Neural progenitor cell (in vitro differentiated cells): ENCODE measurements at regions not wholly inside any gene's neighbourhood (a gene's known extent, or its start where the extent isn't known, plus 50 kb on each side); places are given as distances from the start of the nearest gene placed in this dataset.
A peak's percentile ranks its signal among the peaks of the same experiment; 100 is the strongest.

ENCODE experiments used
- DNase-seq: peaks from one replicate; pipeline ENCODE4 v3.0.0-alpha.2; 2016; ENCODE audit warnings: low spot score
- H2AFZ ChIP-seq: fragments of 200-600 bp; sonication (generic); replicated peaks from 2 replicates; pipeline ENCODE4 v1.6.1; 2016; ENCODE audit warnings: antibody characterized with exemption
- H3F3A ChIP-seq: fragments of 200-600 bp; sonication (generic); 2 replicates; pipeline ENCODE4 v1.6.1; 2016; ENCODE audit warnings: antibody characterized with exemption, low read depth
- H3K27ac ChIP-seq: fragments of 200-600 bp; sonication (generic); 2 replicates; pipeline ENCODE4 v1.5.1; 2016; ENCODE audit warnings: mild to moderate bottlenecking
- H3K27me3 ChIP-seq: fragments of 200-600 bp; sonication (generic); 2 replicates; pipeline ENCODE4 v1.6.1; 2016; ENCODE audit warnings: mild to moderate bottlenecking, moderate library complexity
- H3K36me3 ChIP-seq: fragments of 200-600 bp; sonication (generic); 2 replicates; pipeline ENCODE4 v1.5.1; 2016
- H3K4me1 ChIP-seq: fragments of 200-600 bp; sonication (generic); 2 replicates; pipeline ENCODE4 v1.6.1; 2016; ENCODE audit warnings: mixed run types
- H3K4me2 ChIP-seq: fragments of 200-600 bp; sonication (generic); 2 replicates; pipeline ENCODE4 v1.6.1; 2016
- H3K4me3 ChIP-seq: fragments of 200-600 bp; sonication (generic); 2 replicates; pipeline ENCODE4 v1.5.1; 2016
- H3K79me2 ChIP-seq: fragments of 200-600 bp; sonication (generic); 2 replicates; pipeline ENCODE4 v1.6.1; 2016; ENCODE audit warnings: low read depth
- H3K9ac ChIP-seq: fragments of 200-600 bp; sonication (generic); 2 replicates; pipeline ENCODE4 v1.6.1; 2016
- H3K9me3 ChIP-seq: fragments of 200-600 bp; sonication (generic); 2 replicates; pipeline ENCODE4 v1.5.1; 2016; ENCODE audit warnings: low read depth
- H4K20me1 ChIP-seq: fragments of 200-600 bp; sonication (generic); 2 replicates; pipeline ENCODE4 v1.6.1; 2016; ENCODE audit warnings: low read depth
- H3K27ac Mint-ChIP-seq: 3 replicates; pipeline ENCODE4 v1.8.0; 2021; ENCODE audit warnings: mixed read lengths
- H3K27me3 Mint-ChIP-seq: 2 replicates; pipeline ENCODE4 v1.8.0; 2022; ENCODE audit warnings: low read depth, mild to moderate bottlenecking, inconsistent platforms, moderate library complexity, mixed read lengths; ENCODE audit not compliant: insufficient read depth
- H3K36me3 Mint-ChIP-seq: 3 replicates; pipeline ENCODE4 v1.8.0; 2021; ENCODE audit warnings: mixed read lengths
- H3K4me1 Mint-ChIP-seq: 3 replicates; pipeline ENCODE4 v1.8.0; 2021; ENCODE audit warnings: mixed read lengths
- H3K4me3 Mint-ChIP-seq: 3 replicates; pipeline ENCODE4 v1.8.0; 2021; ENCODE audit warnings: mild to moderate bottlenecking, moderate library complexity, mixed read lengths
- H3K9me3 Mint-ChIP-seq: 3 replicates; pipeline ENCODE4 v1.8.0; 2020; ENCODE audit warnings: mixed read lengths
- CTCF ChIP-seq: fragments of 200-600 bp; sonication (generic); IDR thresholded peaks from 2 replicates; pipeline ENCODE4 v1.5.1; 2017; ENCODE audit warnings: antibody characterized with exemption, mild to moderate bottlenecking
- EZH2 ChIP-seq: fragments of 200-600 bp; sonication (generic); IDR thresholded peaks from 2 replicates; pipeline ENCODE4 v1.6.1; 2017; ENCODE audit warnings: antibody characterized with exemption, mild to moderate bottlenecking, moderate library complexity
- EZH2phosphoT487 ChIP-seq: fragments of 200-600 bp; sonication (generic); IDR thresholded peaks from 2 replicates; pipeline ENCODE4 v1.6.1; 2017; ENCODE audit warnings: antibody characterized with exemption

GRCh38 chr12:46471404-46471803, 98.8 kb upstream of the SLC38A2 start:
- H3K79me2 ChIP-seq, result no peaks in the 10 kb centered on the region
- Mint-ChIP-seq H3K4me3 (no peak overlapping the region), H3K9me3 (no peaks in the 10 kb centered on the region), H3K27ac (no peak overlapping the region), H3K4me1 (no peaks in the 10 kb centered on the region), H3K27me3 (no peaks in the 10 kb centered on the region), H3K36me3 (no peaks in the 10 kb centered on the region)
- H3K27me3 ChIP-seq, result no peaks in the 10 kb centered on the region
- no peaks in the 10 kb centered on the region for H3K4me1 ChIP-seq
- H3K4me2 ChIP-seq, result no peak overlapping the region
- no peaks in the 10 kb centered on the region for H3K9me3 ChIP-seq
- no peak overlapping the region for H2AFZ ChIP-seq
- DNase-seq, result no peak
- H3K27ac ChIP-seq, result no peak overlapping the region
- H3K36me3 ChIP-seq, result no peaks in the 10 kb centered on the region
- no peak overlapping the region for H3K9ac ChIP-seq
- no peaks in the 10 kb centered on the region for H4K20me1 ChIP-seq
- H3F3A ChIP-seq, result no peaks in the 10 kb centered on the region
- H3K4me3 ChIP-seq, result no peak overlapping the region
- TF ChIP-seq EZH2phosphoT487 (no peak), CTCF (no peak), EZH2 (no peak)

- no peaks in the 10 kb centered on the region for H4K20me1 ChIP-seq
- no peak overlapping the region for H2AFZ ChIP-seq
- no peak overlapping the region for H3K4me3 Mint-ChIP-seq
- H3K9me3 Mint-ChIP-seq, result no peaks in the 10 kb centered on the region
- H3K4me1 ChIP-seq, result no peaks in the 10 kb centered on the region
- no peaks in the 10 kb centered on the region for H3K9me3 ChIP-seq
- no peak overlapping the region for H3K4me3 ChIP-seq
- no peaks in the 10 kb centered on the region for H3K36me3 Mint-ChIP-seq
- no peaks in the 10 kb centered on the region for H3K79me2 ChIP-seq
- H3K4me1 Mint-ChIP-seq, result no peaks in the 10 kb centered on the region
- H3K27ac Mint-ChIP-seq, result no peak overlapping the region
- no peaks in the 10 kb centered on the region for H3K27me3 ChIP-seq
- no peaks in the 10 kb centered on the region for H3F3A ChIP-seq
- no peak overlapping the region for H3K4me2 ChIP-seq
- no peak overlapping the region for H3K27ac ChIP-seq
- no peak for TF ChIP-seq EZH2phosphoT487
- no peak for TF ChIP-seq CTCF
- TF ChIP-seq EZH2, result no peak
- no peak overlapping the region for H3K9ac ChIP-seq
- H3K36me3 ChIP-seq, result no peaks in the 10 kb centered on the region
- DNase-seq, result no peak
- no peaks in the 10 kb centered on the region for H3K27me3 Mint-ChIP-seq
These were observed 98.4 kb upstream of the SLC38A2 start for GRCh38 chr12:46470975-46471374.

DNA sequence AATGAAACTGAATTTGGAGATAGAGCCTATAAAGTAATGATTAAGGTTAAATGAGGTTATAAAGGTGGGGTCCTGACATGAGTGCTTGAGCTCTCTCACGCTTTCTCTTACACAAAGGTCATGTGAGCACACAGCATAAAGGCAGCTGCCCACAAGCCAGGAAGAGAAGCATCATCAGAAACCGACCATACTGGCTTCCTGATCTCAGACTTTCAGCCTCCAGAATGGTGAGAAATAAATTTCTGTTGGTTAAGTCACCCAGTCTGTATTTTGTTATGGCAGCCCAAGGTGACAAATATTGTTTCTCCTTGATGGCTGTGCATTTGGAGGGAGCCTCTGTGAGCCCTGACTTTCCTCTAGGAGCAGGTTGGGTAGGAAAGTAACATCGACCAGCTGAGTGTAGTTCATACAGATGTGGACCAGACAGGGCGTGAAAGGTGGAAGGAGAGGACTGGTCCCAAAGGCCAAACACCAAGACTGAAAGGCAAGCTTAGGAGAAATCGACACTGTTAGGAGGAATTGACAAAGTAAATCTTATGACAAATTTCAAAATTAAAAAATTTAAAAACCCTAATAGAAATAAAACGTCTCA, 97.6 kb upstream of the SLC38A2 start:
- Mint-ChIP-seq H3K27me3 (no peaks in the 10 kb centered on the region), H3K27ac (no peak overlapping the region), H3K4me1 (no peaks in the 10 kb centered on the region), H3K4me3 (peak overlapping the region; percentile 24), H3K9me3 (no peaks in the 10 kb centered on the region), H3K36me3 (no peaks in the 10 kb centered on the region)
- no peaks in the 10 kb centered on the region for H3F3A ChIP-seq
- no peaks in the 10 kb centered on the region for H3K9me3 ChIP-seq
- H3K4me3 ChIP-seq, result no peak overlapping the region
- H3K4me1 ChIP-seq, result no peaks in the 10 kb centered on the region
- no peaks in the 10 kb centered on the region for H4K20me1 ChIP-seq
- TF ChIP-seq EZH2 (no peak), CTCF (no peak), EZH2phosphoT487 (no peak)
- no peaks in the 10 kb centered on the region for H3K79me2 ChIP-seq
- H3K27ac ChIP-seq, result no peak overlapping the region
- H3K4me2 ChIP-seq, result no peak overlapping the region
- no peak for DNase-seq
- H3K36me3 ChIP-seq, result no peaks in the 10 kb centered on the region
- H2AFZ ChIP-seq, result no peak overlapping the region
- H3K27me3 ChIP-seq, result no peaks in the 10 kb centered on the region
- H3K9ac ChIP-seq, result no peak overlapping the region
